ENCODE measurements at regions not wholly inside any gene's neighbourhood (a gene's known extent, or its start where the extent isn't known, plus 50 kb on each side); places are given as distances from the start of the nearest gene placed in this dataset.

DNA sequence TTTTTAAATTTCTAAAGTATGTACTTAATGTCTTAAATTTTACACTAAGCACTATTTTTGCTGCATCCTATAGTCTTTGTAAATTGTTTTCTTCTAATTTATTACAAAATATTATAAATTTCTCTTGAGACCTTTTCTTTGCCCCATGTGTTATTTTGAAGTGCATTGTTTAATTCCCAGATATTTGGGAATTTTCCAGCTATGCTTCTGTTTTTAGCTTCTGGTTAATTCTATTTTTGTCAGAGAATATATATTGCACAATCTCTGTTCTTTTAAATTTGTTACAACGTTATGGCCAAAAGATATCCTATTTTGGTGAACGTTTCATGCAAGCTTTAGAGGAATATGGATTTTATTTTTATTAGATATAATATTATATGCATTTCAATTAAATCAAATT is 917.4 kb upstream of the MIR17HG start (continued):
- TF ChIP-seq ZNF398 (CRISPR knock-in tag; IDR thresholded peaks at IDR 0.05) (no peak), CEBPG (CRISPR knock-in tag; IDR thresholded peaks at IDR 0.05) (no peak), CEBPG (tag; conservative IDR thresholded peaks at IDR 0.05 in 1 of 2, IDR thresholded peaks at IDR 0.05 in 1 of 2) (peak in 1 of 2 experiments; percentile 75; a peak in 2 of 4 replicates)

DNA sequence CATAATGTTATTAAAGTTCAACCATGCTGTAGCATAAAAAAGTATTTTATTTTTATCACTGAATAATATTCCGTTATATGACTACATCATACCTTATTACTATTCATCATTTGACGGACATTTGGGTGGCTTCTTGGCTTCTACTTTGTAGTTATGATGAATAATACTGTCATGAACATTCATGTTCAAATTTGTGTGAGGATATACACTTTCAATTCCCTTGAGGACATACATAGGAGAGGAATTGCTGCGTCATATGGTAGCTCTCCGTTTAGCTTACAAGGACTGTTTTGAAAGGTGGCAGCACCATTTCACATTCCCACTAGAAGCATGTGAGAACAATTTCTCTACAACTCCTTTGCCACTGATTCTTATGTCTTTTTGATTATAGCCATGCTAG is 910.8 kb upstream of the MIR17HG start:
- DNase-seq (ENCODE audit: extremely low read depth in 1 of 4, low spot score in 3 of 4) (no peak), ATAC-seq (no peak), FAIRE-seq (no peak)
- Histone ChIP-seq H3K9ac (ENCODE audit: insufficient read depth in 1 of 2, low read depth in 2 of 2, low read length in 2 of 2) (no peak overlapping the region), H2AFZ (ENCODE audit: low read depth, low read length) (no peak overlapping the region), H3K27me3 (ENCODE audit: control insufficient read depth in 2 of 2, insufficient read depth in 2 of 2, low read length in 2 of 2) (no peaks in the 10 kb centered on the region), H3K9me1 (ENCODE audit: control insufficient read depth, insufficient read depth, low read length) (no peaks in the 10 kb centered on the region), H3K4me2 (ENCODE audit: insufficient read depth, low read length) (no peak overlapping the region), H4K20me1 (replicated peaks; ENCODE audit: control insufficient read depth, insufficient read depth, low read length) (no peaks in the 10 kb centered on the region), H3K4me3 (no peak overlapping the region), H3K4me1 (replicated peaks in 1 of 2; ENCODE audit: control insufficient read depth in 2 of 2, insufficient read depth in 2 of 2, low read length in 2 of 2) (no peaks in the 10 kb centered on the region), H3K27ac (ENCODE audit: extremely low read depth, low read depth, low read length) (no peak overlapping the region), H3K36me3 (ENCODE audit: control insufficient read depth, insufficient read depth, low read length) (no peaks in the 10 kb centered on the region), H3K9me3 (replicated peaks; ENCODE audit: control insufficient read depth, insufficient read depth, low read depth, low read length) (peaks cover 3% of the 10 kb centered on the region; the same call in 1 of the 2 replicates), H3K79me2 (ENCODE audit: control insufficient read depth, insufficient read depth, low read length) (no peaks in the 10 kb centered on the region)
- intact Hi-C loops (cut with micrococcal nuclease) (no loop called here), in situ Hi-C loops (cut with MboI) (no loop called here)
- no TSS peak for BruUV-seq (replicated peaks)
- ChIA-PET POLR2A (interaction anchor here (0.6 kb wide), 1 partner anchor 762 kb away, joined by 3 read pairs; no protein-coding TSS in a partner anchor), CTCF (ENCODE audit: low intra/inter-chr PET ratio) (no interaction called here)
- WGBS (ENCODE audit: insufficient coverage, low coverage, missing lambda C conversion rate), result 1% methylated on average over 4 of the region's 4 CpGs
- TF ChIP-seq BRD4 (IDR thresholded peaks at IDR 0.05) (no peak), PYGO2 (tag; IDR thresholded peaks at IDR 0.05) (no peak), ZNF518B (CRISPR knock-in tag; IDR thresholded peaks at IDR 0.05) (no peak), NFE2 (IDR thresholded peaks at IDR 0.05; ENCODE audit: low read depth) (0 out of 2 replicates have a peak, but pooled peaks have one; percentile 7), ETS2 (tag; IDR thresholded peaks at IDR 0.05; ENCODE audit: borderline replicate concordance, poor library complexity, severe bottlenecking) (no peak), ZNF551 (CRISPR knock-in tag; IDR thresholded peaks at IDR 0.05) (no peak), ZNF175 (CRISPR knock-in tag; IDR thresholded peaks at IDR 0.05; ENCODE audit: low read depth) (no peak), ATF1 (CRISPR knock-in tag; IDR thresholded peaks at IDR 0.05) (peak; percentile 14; the same call in 1 of the 2 replicates), ATF1 (tag; IDR thresholded peaks at IDR 0.05) (no peak)
- TF ChIP-seq, protein P1, sequence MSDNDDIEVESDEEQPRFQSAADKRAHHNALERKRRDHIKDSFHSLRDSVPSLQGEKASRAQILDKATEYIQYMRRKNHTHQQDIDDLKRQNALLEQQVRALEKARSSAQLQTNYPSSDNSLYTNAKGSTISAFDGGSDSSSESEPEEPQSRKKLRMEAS (CRISPR knock-in tag; IDR thresholded peaks at IDR 0.05), result no peak
- TF ChIP-seq, protein P2, sequence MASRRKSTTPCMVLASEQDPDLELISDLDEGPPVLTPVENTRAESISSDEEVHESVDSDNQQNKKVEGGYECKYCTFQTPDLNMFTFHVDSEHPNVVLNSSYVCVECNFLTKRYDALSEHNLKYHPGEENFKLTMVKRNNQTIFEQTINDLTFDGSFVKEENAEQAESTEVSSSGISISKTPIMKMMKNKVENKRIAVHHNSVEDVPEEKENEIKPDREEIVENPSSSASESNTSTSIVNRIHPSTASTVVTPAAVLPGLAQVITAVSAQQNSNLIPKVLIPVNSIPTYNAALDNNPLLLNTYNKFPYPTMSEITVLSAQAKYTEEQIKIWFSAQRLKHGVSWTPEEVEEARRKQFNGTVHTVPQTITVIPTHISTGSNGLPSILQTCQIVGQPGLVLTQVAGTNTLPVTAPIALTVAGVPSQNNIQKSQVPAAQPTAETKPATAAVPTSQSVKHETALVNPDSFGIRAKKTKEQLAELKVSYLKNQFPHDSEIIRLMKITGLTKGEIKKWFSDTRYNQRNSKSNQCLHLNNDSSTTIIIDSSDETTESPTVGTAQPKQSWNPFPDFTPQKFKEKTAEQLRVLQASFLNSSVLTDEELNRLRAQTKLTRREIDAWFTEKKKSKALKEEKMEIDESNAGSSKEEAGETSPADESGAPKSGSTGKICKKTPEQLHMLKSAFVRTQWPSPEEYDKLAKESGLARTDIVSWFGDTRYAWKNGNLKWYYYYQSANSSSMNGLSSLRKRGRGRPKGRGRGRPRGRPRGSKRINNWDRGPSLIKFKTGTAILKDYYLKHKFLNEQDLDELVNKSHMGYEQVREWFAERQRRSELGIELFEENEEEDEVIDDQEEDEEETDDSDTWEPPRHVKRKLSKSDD (conservative IDR thresholded peaks at IDR 0.05; ENCODE audit: low read length), result no peak

All from K562 (cell line).